K562 (cell line): ENCODE measurements at regions not wholly inside any gene's neighbourhood (a gene's known extent, or its start where the extent isn't known, plus 50 kb on each side); places are given as distances from the start of the nearest gene placed in this dataset.

Experiments
- ATAC-seq: fragments of 200-7000 bp; cut with Tn5 transposase; 3 replicates; pipeline ENCODE4 v1.9.1; 2020; ENCODE audit warnings: moderate library complexity
- BruUV-seq: library from RNA; stranded (reverse); fragments of 400-500 nt; replicated peaks from 2 replicates; lab custom pipeline; 2021; lab: Mats Ljungman, UMichigan
- CTCF ChIA-PET: fragments of 300-600 bp; formaldehyde crosslinking; extraction: SDS; loops from one replicate; lab custom pipeline; 2021; ENCODE audit warnings: low intra/inter-chr PET ratio; lab: Yijun Ruan, JAX
- POLR2A ChIA-PET: fragments of 300-600, 350-650 bp; sonication (Branson Sonifier 250); formaldehyde crosslinking; extraction: SDS; loops from one replicate; lab custom pipeline; 2021; ENCODE audit warnings: antibody characterized with exemption, inconsistent platforms; lab: Yijun Ruan, JAX
- DNase-seq, 4 experiments: peaks; one replicate each; pipeline versions ENCODE4 v3.0.0 to v3.0.0-alpha.2; 2011 to 2018; ENCODE audit warnings: low spot score in 3 of 4, mixed read lengths in 3 of 4; ENCODE audit errors: extremely low read depth in 1 of 4
- FAIRE-seq: peaks from 2 replicates; lab custom pipeline; 2011; peaks lifted over from hg19 to GRCh38; lab: Jason Lieb, UNC
- H2AFZ ChIP-seq: 2 replicates; pipeline ENCODE4 v1.6.0; 2011; ENCODE audit warnings: low read depth, low read length, control low read depth, inconsistent platforms
- H3K27ac ChIP-seq: fragments of 200-600 bp; 3 replicates; pipeline ENCODE4 v1.8.0; 2011; ENCODE audit warnings: low read depth, mild to moderate bottlenecking, control low read depth, inconsistent platforms, low read length, moderate library complexity, mixed read lengths; ENCODE audit errors: extremely low read depth
- H3K27me3 ChIP-seq, 2 experiments: fragments of 300-600 bp in 1 of 2; 2 replicates in 1 of 2; 3 replicates in 1 of 2; pipeline versions ENCODE4 v1.6.0 to v1.8.0; 2011; ENCODE audit warnings: inconsistent platforms in 2 of 2, low read length in 2 of 2, mild to moderate bottlenecking in 1 of 2, mixed read lengths in 1 of 2, moderate library complexity in 1 of 2; ENCODE audit not compliant: control insufficient read depth in 2 of 2, insufficient read depth in 2 of 2
- H3K36me3 ChIP-seq: fragments of 300-600 bp; 3 replicates; pipeline ENCODE4 v1.8.0; 2011; ENCODE audit warnings: mild to moderate bottlenecking, low read length, inconsistent platforms; ENCODE audit not compliant: control insufficient read depth, insufficient read depth
- H3K4me1 ChIP-seq, 2 experiments: fragments of 200-600 bp in 1 of 2; replicated peaks in 1 of 2; 2 replicates in 1 of 2; 3 replicates in 1 of 2; pipeline versions ENCODE4 v1.5.1 to v1.8.0; 2011; ENCODE audit warnings: inconsistent platforms in 2 of 2, low read length in 2 of 2, mild to moderate bottlenecking in 1 of 2, mixed read lengths in 1 of 2, moderate library complexity in 1 of 2; ENCODE audit not compliant: control insufficient read depth in 2 of 2, insufficient read depth in 2 of 2
- H3K4me2 ChIP-seq: 2 replicates; pipeline ENCODE4 v1.6.1; 2011; ENCODE audit warnings: low read length, control low read depth, inconsistent platforms, mixed read lengths; ENCODE audit not compliant: insufficient read depth
- H3K4me3 ChIP-seq: fragments of 200-600 bp; sonication (generic), shearing (Covaris generic); 2 replicates; pipeline ENCODE4 v1.5.1; 2016; ENCODE audit warnings: control low read depth, inconsistent platforms
- H3K79me2 ChIP-seq: fragments of 200-600 bp; 3 replicates; pipeline ENCODE4 v1.8.0; 2011; ENCODE audit warnings: low read length, inconsistent platforms; ENCODE audit not compliant: control insufficient read depth, insufficient read depth
- H3K9ac ChIP-seq, 2 experiments: 2 replicates each; pipeline versions ENCODE4 v1.6.0 to v1.6.1; 2011; ENCODE audit warnings: low read depth in 2 of 2, low read length in 2 of 2, control low read depth in 1 of 2, inconsistent platforms in 1 of 2, mild to moderate bottlenecking in 1 of 2, mixed read lengths in 1 of 2; ENCODE audit not compliant: insufficient read depth in 1 of 2
- H3K9me1 ChIP-seq: one replicate; pipeline ENCODE4 v1.6.0; 2011; ENCODE audit warnings: inconsistent platforms, mild to moderate bottlenecking, low read length, moderate library complexity; ENCODE audit not compliant: control insufficient read depth, insufficient read depth
- H3K9me3 ChIP-seq: replicated peaks from 2 replicates; pipeline ENCODE4 v1.5.1; 2011; ENCODE audit warnings: low read depth, low read length, inconsistent platforms; ENCODE audit not compliant: control insufficient read depth, insufficient read depth
- H4K20me1 ChIP-seq: replicated peaks from 2 replicates; pipeline ENCODE4 v1.6.1; 2011; ENCODE audit warnings: low read length, inconsistent platforms, mixed read lengths; ENCODE audit not compliant: control insufficient read depth, insufficient read depth
- ARID4B ChIP-seq: sonication (generic); formaldehyde crosslinking; IDR thresholded peaks from 2 replicates; pipeline ENCODE4 v1.8.0; 2022; ENCODE audit warnings: mild to moderate bottlenecking, missing genetic modification reagents
- BMI1 ChIP-seq: fragments of 150-350 bp; IDR thresholded peaks from 2 replicates; pipeline ENCODE4 v1.6.1; 2014; ENCODE audit warnings: low read length
- ETV6 ChIP-seq, 3 experiments: fragments of 150-350 bp in 1 of 3; sonication (generic) in 1 of 3; formaldehyde crosslinking in 1 of 3; IDR thresholded peaks; 2 replicates each; pipeline versions ENCODE4 v1.6.1 to v1.8.0; 2014 to 2022; ENCODE audit warnings: borderline replicate concordance in 2 of 3, low read depth in 2 of 3, antibody characterized with exemption in 1 of 3, low read length in 1 of 3, mild to moderate bottlenecking in 1 of 3, missing genetic modification reagents in 1 of 3
- NFYB ChIP-seq: IDR thresholded peaks from 2 replicates; pipeline ENCODE4 v1.6.1; 2011; ENCODE audit warnings: mild to moderate bottlenecking, moderate library complexity; ENCODE audit not compliant: insufficient read length; ENCODE audit errors: extremely low read depth
- RAD51 ChIP-seq: fragments of 450-650 bp; IDR thresholded peaks from 2 replicates; pipeline ENCODE4 v1.7.1; 2016; ENCODE audit warnings: low read depth, mild to moderate bottlenecking, borderline replicate concordance
- SOX6 ChIP-seq: fragments of 450-650 bp; IDR thresholded peaks from 2 replicates; pipeline ENCODE4 v1.6.1; 2014; ENCODE audit warnings: mild to moderate bottlenecking
- SUPT5H ChIP-seq: fragments of 450-650 bp; IDR thresholded peaks from 2 replicates; pipeline ENCODE4 v1.6.1; 2016
- TEAD4 ChIP-seq, 2 experiments: sonication (generic) in 1 of 2; formaldehyde crosslinking in 1 of 2; IDR thresholded peaks; 2 replicates each; pipeline versions ENCODE4 v1.6.1 to v1.8.0; 2012 to 2022; ENCODE audit warnings: borderline replicate concordance in 1 of 2, inconsistent platforms in 1 of 2, low read length in 1 of 2, mild to moderate bottlenecking in 1 of 2, missing genetic modification reagents in 1 of 2
- TSHZ1 ChIP-seq: fragments of 250-450 bp; sonication (Bioruptor Pico); IDR thresholded peaks from 2 replicates; pipeline ENCODE4 v1.4.0; 2020; ENCODE audit warnings: mild to moderate bottlenecking, moderate library complexity
- USF2 ChIP-seq: sonication (generic); formaldehyde crosslinking; IDR thresholded peaks from 2 replicates; pipeline ENCODE4 v1.5.0; 2020; ENCODE audit warnings: missing genetic modification reagents
- XRCC4 ChIP-seq: IDR thresholded peaks from one replicate; pipeline ENCODE4 v1.6.1; 2011; ENCODE audit not compliant: insufficient read depth, insufficient read length; ENCODE audit errors: extremely low read depth
- ZBED1 ChIP-seq: IDR thresholded peaks from 2 replicates; pipeline ENCODE4 v1.6.1; 2014
- ZNF146 ChIP-seq: IDR thresholded peaks from one replicate; pipeline ENCODE4 v1.6.1; 2018; ENCODE audit warnings: missing compliant biosample characterization; ENCODE audit not compliant: unreplicated experiment
- ZNF23 ChIP-seq: fragments of 250-450 bp; sonication (Bioruptor Pico); IDR thresholded peaks from 2 replicates; pipeline ENCODE4 v1.4.0; 2020; ENCODE audit warnings: mild to moderate bottlenecking
- ZNF766 ChIP-seq: fragments of 200-800 bp; sonication (Bioruptor generic); conservative IDR thresholded peaks from 2 replicates; pipeline ENCODE4 v1.6.1; 2016; ENCODE audit warnings: missing genetic modification characterization, missing compliant biosample characterization
- WGBS: fragments of 100-300 bp; shearing (Covaris generic); methylation state at CpG from one replicate; pipeline ENCODE4 v1.1.6; 2016; ENCODE audit warnings: low coverage, mixed read lengths; ENCODE audit not compliant: insufficient coverage; ENCODE audit errors: missing lambda C conversion rate; 5-methylcytosine and 5-hydroxymethylcytosine counted together
- in situ Hi-C: fragments of 300-500 bp; cut with MboI; formaldehyde crosslinking; loops from 4 replicates; pipeline ENCODE4 v1.15.0; 2018; ENCODE audit warnings: inconsistent platforms, mixed read lengths
- intact Hi-C: fragments of 100-400 bp; cut with micrococcal nuclease; formaldehyde crosslinking; loops from 2 replicates; pipeline ENCODE4 v1.14.2; 2022

- Histone ChIP-seq H3K27me3 (peaks cover 12 to 14% of the 10 kb centered on the region in 2 experiments; a peak in 3 of 5 replicates), H2AFZ (no peak overlapping the region), H3K36me3 (no peaks in the 10 kb centered on the region), H3K79me2 (no peaks in the 10 kb centered on the region), H3K9me1 (no peaks in the 10 kb centered on the region), H3K27ac (no peak overlapping the region), H3K4me3 (no peak overlapping the region), H3K4me1 (no peaks in the 10 kb centered on the region), H3K9ac (no peak overlapping the region), H3K9me3 (no peaks in the 10 kb centered on the region), H4K20me1 (0 out of 2 replicates have a peak, but pooled peaks cover 4% of the 10 kb centered on the region), H3K4me2 (no peak overlapping the region)
- WGBS = 7% methylated on average over 3 of the region's 3 CpGs
- FAIRE-seq = no peak
- peak; percentile 55; the same call in 2 of the 3 replicates for ATAC-seq
- intact Hi-C loops = no loop called here
- peak in 3 of 4 experiments; percentile 28 to 48 (median 42) for DNase-seq
- in situ Hi-C loops = no loop called here
- BruUV-seq = no TSS peak
- ChIA-PET CTCF (no interaction called here), POLR2A (no interaction called here)
- TF ChIP-seq SUPT5H (no peak), BMI1 (no peak), ZNF146 (CRISPR knock-in tag) (no peak), TEAD4 (IDR thresholded peaks at IDR 0.05; ENCODE audit: low read length) (no peak), TEAD4 (CRISPR knock-in tag; IDR thresholded peaks at IDR 0.05; ENCODE audit: borderline replicate concordance) (no peak), ZBED1 (no peak), ZNF766 (CRISPR knock-in tag) (no peak), TSHZ1 (no peak), SOX6 (no peak), XRCC4 (no peak), ETV6 (IDR thresholded peaks at IDR 0.05; ENCODE audit: borderline replicate concordance in 1 of 2, low read depth in 2 of 2, low read length in 1 of 2) (no peak), ETV6 (CRISPR knock-in tag; IDR thresholded peaks at IDR 0.05; ENCODE audit: borderline replicate concordance) (no peak), ZNF23 (CRISPR knock-in tag) (no peak), ARID4B (CRISPR knock-in tag) (no peak), RAD51 (0 out of 2 replicates have a peak, but pooled peaks have one; percentile 26), NFYB (peak; percentile 36), USF2 (peak; percentile 80)
Measured at GRCh38 chr7:153090209-153090608, 330.7 kb downstream of the ACTR3B start.
